Calu3 (cell line): ENCODE measurements at regions not wholly inside any gene's neighbourhood (a gene's known extent, or its start where the extent isn't known, plus 50 kb on each side); places are given as distances from the start of the nearest gene placed in this dataset.

Experiments
- BruUV-seq: library from RNA; stranded (reverse); fragments of 400-500 nt; replicated peaks from 2 replicates; lab custom pipeline; 2021; lab: Mats Ljungman, UMichigan
- CTCF ChIA-PET: fragments of 300-600 bp; sonication (Branson Sonifier 250); formaldehyde crosslinking; loops from one replicate; lab custom pipeline; 2022; ENCODE audit warnings: antibody characterized with exemption; lab: Charles Lee
- DNase-seq: peaks from one replicate; pipeline ENCODE4 v3.0.0; 2022
- H3K27ac Mint-ChIP-seq: one replicate; pipeline ENCODE4 v1.8.0; 2022; ENCODE audit warnings: mixed read lengths; ENCODE audit not compliant: unreplicated experiment
- H3K27me3 Mint-ChIP-seq: one replicate; pipeline ENCODE4 v1.8.0; 2022; ENCODE audit warnings: mixed read lengths; ENCODE audit not compliant: unreplicated experiment
- H3K36me3 Mint-ChIP-seq: one replicate; pipeline ENCODE4 v1.8.0; 2022; ENCODE audit warnings: mild to moderate bottlenecking, moderate library complexity, mixed read lengths; ENCODE audit not compliant: insufficient read depth, unreplicated experiment
- H3K4me1 Mint-ChIP-seq: one replicate; pipeline ENCODE4 v1.8.0; 2022; ENCODE audit warnings: mild to moderate bottlenecking, low read depth, mixed read lengths; ENCODE audit not compliant: unreplicated experiment
- H3K4me3 Mint-ChIP-seq: one replicate; pipeline ENCODE4 v1.8.0; 2022; ENCODE audit warnings: mild to moderate bottlenecking, low read depth, moderate library complexity, mixed read lengths; ENCODE audit not compliant: unreplicated experiment
- H3K9me3 Mint-ChIP-seq: one replicate; pipeline ENCODE4 v1.8.0; 2022; ENCODE audit warnings: low read depth, mixed read lengths; ENCODE audit not compliant: unreplicated experiment
- CTCF ChIP-seq: fragments of 200-600 bp; IDR thresholded peaks from one replicate; pipeline ENCODE4 v1.8.0; 2022; ENCODE audit warnings: antibody characterized with exemption; ENCODE audit not compliant: unreplicated experiment
- intact Hi-C: fragments of 100-400 bp; cut with micrococcal nuclease; formaldehyde crosslinking; loops from one replicate; pipeline ENCODE4 v1.10.0; 2022; ENCODE audit not compliant: unreplicated experiment

- BruUV-seq: no TSS peak
- no peak overlapping the region for H3K4me3 Mint-ChIP-seq
- H3K36me3 Mint-ChIP-seq: no peaks in the 10 kb centered on the region
- no peak for TF ChIP-seq CTCF
- H3K27ac Mint-ChIP-seq: no peak overlapping the region
- H3K4me1 Mint-ChIP-seq: no peaks in the 10 kb centered on the region
- no peak for DNase-seq
- H3K9me3 Mint-ChIP-seq: peaks cover 8% of the 10 kb centered on the region
- H3K27me3 Mint-ChIP-seq: no peaks in the 10 kb centered on the region
- intact Hi-C loops: no loop called here
- CTCF ChIA-PET: no interaction called here
Measured at GRCh38 chr7:68474661-68475216, 1123.5 kb upstream of the AUTS2 start.

- Mint-ChIP-seq H3K36me3 (no peaks in the 10 kb centered on the region), H3K4me1 (no peaks in the 10 kb centered on the region), H3K27ac (no peak overlapping the region), H3K27me3 (no peaks in the 10 kb centered on the region), H3K4me3 (no peak overlapping the region), H3K9me3 (peaks cover 8% of the 10 kb centered on the region)
- TF ChIP-seq CTCF: no peak
- intact Hi-C loops: no loop called here
- CTCF ChIA-PET: interaction anchor here (0.7 kb wide), 1 partner anchor 59 kb away, joined by 3 read pairs; no protein-coding TSS in a partner anchor
- no peak for DNase-seq
- no TSS peak for BruUV-seq
Measured at GRCh38 chr7:68476966-68477365, 1121.3 kb upstream of the AUTS2 start.

- CTCF ChIA-PET: no interaction called here
- Mint-ChIP-seq H3K36me3 (no peaks in the 10 kb centered on the region), H3K27me3 (no peaks in the 10 kb centered on the region), H3K4me1 (no peaks in the 10 kb centered on the region), H3K4me3 (no peak overlapping the region), H3K9me3 (peaks cover 5% of the 10 kb centered on the region), H3K27ac (no peak overlapping the region)
- no peak for TF ChIP-seq CTCF
- BruUV-seq: no TSS peak
- intact Hi-C loops: no loop called here
- no peak for DNase-seq
Measured at GRCh38 chr7:68478326-68478725, 1119.9 kb upstream of the AUTS2 start.

GRCh38 chr7:68482800-68483199 lies 1115.5 kb upstream of the AUTS2 start:
- intact Hi-C loops: no loop called here

More at GRCh38 chr7:68482800-68483199, 1115.5 kb upstream of the AUTS2 start:
- H3K9me3 Mint-ChIP-seq: peaks cover 6% of the 10 kb centered on the region
- no peaks in the 10 kb centered on the region for H3K36me3 Mint-ChIP-seq
- no peaks in the 10 kb centered on the region for H3K27me3 Mint-ChIP-seq
- CTCF ChIA-PET: no interaction called here
- no peaks in the 10 kb centered on the region for H3K4me1 Mint-ChIP-seq
- DNase-seq: no peak
- no peak overlapping the region for H3K4me3 Mint-ChIP-seq
- no peak for TF ChIP-seq CTCF
- no peak overlapping the region for H3K27ac Mint-ChIP-seq
- BruUV-seq: no TSS peak
